PC-9 (cell line): ENCODE measurements at regions not wholly inside any gene's neighbourhood (a gene's known extent, or its start where the extent isn't known, plus 50 kb on each side); places are given as distances from the start of the nearest gene placed in this dataset.

Experiments
- BruUV-seq: library from RNA; stranded (reverse); fragments of 400-500 nt; replicated peaks from 2 replicates; lab custom pipeline; 2021; lab: Mats Ljungman, UMichigan
- CTCF ChIA-PET: fragments of 300-600 bp; sonication (Branson Sonifier 250); formaldehyde crosslinking; loops from one replicate; lab custom pipeline; 2022; ENCODE audit warnings: antibody characterized with exemption; lab: Charles Lee
- POLR2A ChIA-PET: fragments of 300-600 bp; sonication (Branson Sonifier 250); formaldehyde crosslinking; loops from one replicate; lab custom pipeline; 2022; ENCODE audit warnings: antibody characterized with exemption; ENCODE audit not compliant: unreplicated experiment; lab: Charles Lee
- DNase-seq, 2 experiments: peaks; one replicate each; pipeline versions ENCODE4 v3.0.0 to v3.0.0-alpha.2; 2015 to 2022; ENCODE audit warnings: mixed read lengths in 1 of 2
- H2AFZ ChIP-seq: fragments of 200-600 bp; sonication (generic); 2 replicates; pipeline ENCODE4 v1.8.1; 2017; ENCODE audit warnings: antibody characterized with exemption
- H3F3A ChIP-seq: fragments of 200-600 bp; sonication (generic); 2 replicates; pipeline ENCODE4 v1.8.1; 2017; ENCODE audit warnings: antibody characterized with exemption, mild to moderate bottlenecking, low read depth; ENCODE audit not compliant: insufficient read depth
- H3K27ac ChIP-seq: fragments of 200-600 bp; sonication (generic); 2 replicates; pipeline ENCODE4 v1.6.1; 2016; ENCODE audit warnings: mixed run types
- H3K27me3 ChIP-seq: fragments of 200-600 bp; sonication (generic); 2 replicates; pipeline ENCODE4 v1.6.1; 2016; ENCODE audit warnings: low read depth, mixed run types; ENCODE audit not compliant: insufficient read depth
- H3K36me3 ChIP-seq: fragments of 200-600 bp; sonication (generic); 2 replicates; pipeline ENCODE4 v1.6.1; 2016; ENCODE audit warnings: low read depth, mixed run types
- H3K4me1 ChIP-seq: fragments of 200-600 bp; sonication (generic); replicated peaks from 2 replicates; pipeline ENCODE4 v1.6.1; 2016; ENCODE audit warnings: mixed run types; ENCODE audit not compliant: insufficient read depth
- H3K4me2 ChIP-seq: fragments of 200-600 bp; sonication (generic); 2 replicates; pipeline ENCODE4 v1.6.1; 2017; ENCODE audit warnings: mixed run types
- H3K4me3 ChIP-seq: fragments of 200-600 bp; sonication (generic); 2 replicates; pipeline ENCODE4 v1.6.1; 2016; ENCODE audit warnings: mixed run types
- H3K79me2 ChIP-seq: fragments of 200-600 bp; sonication (generic); 2 replicates; pipeline ENCODE4 v1.6.1; 2017; ENCODE audit warnings: low read depth, mixed run types
- H3K9me2 ChIP-seq: fragments of 200-600 bp; sonication (generic); 2 replicates; pipeline ENCODE4 v1.8.1; 2017; ENCODE audit warnings: mild to moderate bottlenecking; ENCODE audit not compliant: insufficient read depth
- H3K9me3 ChIP-seq: fragments of 200-600 bp; sonication (generic); 2 replicates; pipeline ENCODE4 v1.8.1; 2016; ENCODE audit warnings: low read depth; ENCODE audit not compliant: insufficient read depth
- H4K20me1 ChIP-seq: fragments of 200-600 bp; sonication (generic); 2 replicates; pipeline ENCODE4 v1.8.1; 2017; ENCODE audit not compliant: insufficient read depth
- CTCF ChIP-seq: fragments of 200-600 bp; sonication (generic); conservative IDR thresholded peaks from 2 replicates; pipeline ENCODE4 v1.6.1; 2017; ENCODE audit warnings: mixed run types, antibody characterized with exemption, mild to moderate bottlenecking, moderate library complexity
- EZH2 ChIP-seq: fragments of 200-600 bp; sonication (generic); IDR thresholded peaks from 2 replicates; pipeline ENCODE4 v1.8.0; 2017; ENCODE audit warnings: antibody characterized with exemption, low read depth
- intact Hi-C: fragments of 100-400 bp; cut with micrococcal nuclease; formaldehyde crosslinking; loops from one replicate; pipeline ENCODE4 v1.10.0; 2022; ENCODE audit not compliant: unreplicated experiment

GRCh38 chr15:96123028-96123400 lies 207.5 kb upstream of the NR2F2 start:
- Histone ChIP-seq H3F3A (no peaks in the 10 kb centered on the region), H4K20me1 (no peaks in the 10 kb centered on the region), H3K9me2 (no peaks in the 10 kb centered on the region), H3K27me3 (no peaks in the 10 kb centered on the region), H3K4me3 (no peak overlapping the region), H2AFZ (no peak overlapping the region), H3K36me3 (no peaks in the 10 kb centered on the region), H3K27ac (no peak overlapping the region), H3K4me1 (no peaks in the 10 kb centered on the region; the same call in 1 of the 2 replicates), H3K79me2 (no peaks in the 10 kb centered on the region), H3K9me3 (no peaks in the 10 kb centered on the region), H3K4me2 (no peak overlapping the region)
- TF ChIP-seq EZH2 (no peak), CTCF (no peak)
- DNase-seq: no peak
- no TSS peak for BruUV-seq
- ChIA-PET POLR2A (no interaction called here), CTCF (no interaction called here)
- intact Hi-C loops: no loop called here

- Histone ChIP-seq H3K9me2 (no peaks in the 10 kb centered on the region), H3K4me1 (no peaks in the 10 kb centered on the region; the same call in 1 of the 2 replicates), H3F3A (no peaks in the 10 kb centered on the region), H3K27me3 (no peaks in the 10 kb centered on the region), H3K27ac (no peak overlapping the region), H3K4me3 (no peak overlapping the region), H4K20me1 (no peaks in the 10 kb centered on the region), H3K4me2 (no peak overlapping the region), H2AFZ (no peak overlapping the region), H3K9me3 (no peaks in the 10 kb centered on the region), H3K79me2 (no peaks in the 10 kb centered on the region), H3K36me3 (no peaks in the 10 kb centered on the region)
- BruUV-seq: no TSS peak
- no peak for TF ChIP-seq EZH2
- no peak for TF ChIP-seq CTCF
- ChIA-PET POLR2A (no interaction called here), CTCF (no interaction called here)
- intact Hi-C loops: no loop called here
- DNase-seq: no peak
Observed at GRCh38 chr15:96123630-96124187, 206.8 kb upstream of the NR2F2 start.

- intact Hi-C loops: no loop called here
- no peaks in the 10 kb centered on the region for H3K9me3 ChIP-seq
- no peaks in the 10 kb centered on the region; the same call in 1 of the 2 replicates for H3K4me1 ChIP-seq
- POLR2A ChIA-PET: no interaction called here
- no peak overlapping the region for H3K27ac ChIP-seq
- no peaks in the 10 kb centered on the region for H3F3A ChIP-seq
- DNase-seq: no peak
- no peaks in the 10 kb centered on the region for H4K20me1 ChIP-seq
- no peaks in the 10 kb centered on the region for H3K27me3 ChIP-seq
- no peaks in the 10 kb centered on the region for H3K36me3 ChIP-seq
- H3K4me3 ChIP-seq: no peak overlapping the region
- H3K9me2 ChIP-seq: no peaks in the 10 kb centered on the region
- TF ChIP-seq CTCF (no peak), EZH2 (no peak)
- H3K79me2 ChIP-seq: no peaks in the 10 kb centered on the region
- no peak overlapping the region for H3K4me2 ChIP-seq
- no TSS peak for BruUV-seq
- H2AFZ ChIP-seq: no peak overlapping the region
- CTCF ChIA-PET: no interaction called here
Observed at GRCh38 chr15:96124436-96124835, 206.1 kb upstream of the NR2F2 start.
